IMR-90 (cell line): ENCODE measurements at regions not wholly inside any gene's neighbourhood (a gene's known extent, or its start where the extent isn't known, plus 50 kb on each side); places are given as distances from the start of the nearest gene placed in this dataset.

ENCODE experiments used
- ATAC-seq: fragments of 200-7000 bp; cut with Tn5 transposase; 2 replicates; pipeline ENCODE4 v1.9.1; 2020; ENCODE audit warnings: low read depth, mild to moderate bottlenecking, moderate library complexity
- BruUV-seq: library from RNA; stranded (reverse); fragments of 400-500 nt; replicated peaks from 2 replicates; lab custom pipeline; 2021; lab: Mats Ljungman, UMichigan
- CTCF ChIA-PET: fragments of 300-600 bp; formaldehyde crosslinking; extraction: SDS; loops from one replicate; lab custom pipeline; 2021; ENCODE audit warnings: antibody characterized with exemption; lab: Yijun Ruan, JAX
- POLR2A ChIA-PET: fragments of 300-600 bp; sonication (Branson Sonifier 250); formaldehyde crosslinking; loops from one replicate; lab custom pipeline; 2022; ENCODE audit warnings: antibody characterized with exemption; ENCODE audit not compliant: unreplicated experiment; lab: Charles Lee
- DNase-seq: peaks from one replicate; pipeline ENCODE4 v3.0.0; 2013
- H2AFZ ChIP-seq: replicated peaks from 2 replicates; pipeline ENCODE3; 2013; ENCODE audit warnings: low read length, mild to moderate bottlenecking; ENCODE audit not compliant: poor library complexity
- H2AK5ac ChIP-seq: 2 replicates; pipeline ENCODE4 v1.6.1; 2013; ENCODE audit warnings: low read depth, low read length, inconsistent platforms
- H2AK9ac ChIP-seq: replicated peaks from 2 replicates; pipeline ENCODE3; 2013; ENCODE audit warnings: mild to moderate bottlenecking, low read depth, low read length, moderate library complexity; ENCODE audit not compliant: poor library complexity
- H2BK120ac ChIP-seq: 2 replicates; pipeline ENCODE4 v1.6.1; 2013; ENCODE audit warnings: low read depth, low read length, inconsistent platforms
- H2BK15ac ChIP-seq: 3 replicates; pipeline ENCODE4 v1.6.1; 2013; ENCODE audit warnings: low read depth, low read length, inconsistent platforms
- H2BK20ac ChIP-seq: 2 replicates; pipeline ENCODE4 v1.6.1; 2013; ENCODE audit warnings: low read depth, mild to moderate bottlenecking, inconsistent platforms, low read length, moderate library complexity
- H2BK5ac ChIP-seq: 2 replicates; pipeline ENCODE4 v1.6.1; 2013; ENCODE audit warnings: mild to moderate bottlenecking, low read depth, low read length, inconsistent platforms; ENCODE audit not compliant: poor library complexity, severe bottlenecking
- H3K14ac ChIP-seq: replicated peaks from 2 replicates; pipeline ENCODE4 v1.6.1; 2013; ENCODE audit warnings: low read depth, low read length, inconsistent platforms
- H3K18ac ChIP-seq: 2 replicates; pipeline ENCODE4 v1.6.1; 2013; ENCODE audit warnings: low read depth, low read length, control low read depth
- H3K23ac ChIP-seq: 2 replicates; pipeline ENCODE4 v1.6.1; 2013; ENCODE audit warnings: low read depth, low read length, inconsistent platforms
- H3K27ac ChIP-seq: 2 replicates; pipeline ENCODE4 v1.5.1; 2013; ENCODE audit warnings: mild to moderate bottlenecking, control low read depth, low read length; ENCODE audit not compliant: insufficient read depth
- H3K27me3 ChIP-seq: 2 replicates; pipeline ENCODE4 v1.6.1; 2013; ENCODE audit warnings: low read length; ENCODE audit not compliant: control insufficient read depth, insufficient read depth
- H3K36me3 ChIP-seq: 2 replicates; pipeline ENCODE4 v1.6.1; 2013; ENCODE audit warnings: low read length, mixed read lengths; ENCODE audit not compliant: control insufficient read depth, insufficient read depth
- H3K4ac ChIP-seq: 2 replicates; pipeline ENCODE4 v1.6.1; 2013; ENCODE audit warnings: low read depth, low read length, inconsistent platforms
- H3K4me1 ChIP-seq: 2 replicates; pipeline ENCODE4 v1.6.1; 2013; ENCODE audit warnings: low read length, mixed read lengths; ENCODE audit not compliant: control insufficient read depth, insufficient read depth
- H3K4me2 ChIP-seq: 2 replicates; pipeline ENCODE4 v1.6.1; 2013; ENCODE audit warnings: low read depth, mild to moderate bottlenecking, control low read depth, low read length, moderate library complexity
- H3K4me3 ChIP-seq: 2 replicates; pipeline ENCODE4 v1.5.1; 2013; ENCODE audit warnings: low read depth, mild to moderate bottlenecking, control low read depth, low read length, moderate library complexity; ENCODE audit not compliant: insufficient read depth
- H3K56ac ChIP-seq: 2 replicates; pipeline ENCODE4 v1.6.1; 2013; ENCODE audit warnings: low read length, inconsistent platforms; ENCODE audit not compliant: insufficient read depth; ENCODE audit errors: extremely low read depth
- H3K79me1 ChIP-seq, 2 experiments: 2 replicates each; pipeline ENCODE4 v1.6.1; 2013; ENCODE audit warnings: low read length in 2 of 2, inconsistent platforms in 1 of 2, low read depth in 1 of 2
- H3K9ac ChIP-seq: 2 replicates; pipeline ENCODE4 v1.6.1; 2013; ENCODE audit warnings: low read depth, low read length, control low read depth
- H3K9me1 ChIP-seq: 2 replicates; pipeline ENCODE4 v1.6.1; 2013; ENCODE audit warnings: low read length, inconsistent platforms; ENCODE audit not compliant: insufficient read depth
- H3K9me3 ChIP-seq: 2 replicates; pipeline ENCODE4 v1.6.1; 2013; ENCODE audit warnings: low read length; ENCODE audit not compliant: control insufficient read depth, insufficient read depth
- H4K20me1 ChIP-seq: 2 replicates; pipeline ENCODE4 v1.6.1; 2013; ENCODE audit warnings: low read length, inconsistent platforms; ENCODE audit not compliant: insufficient read depth
- H4K5ac ChIP-seq: 2 replicates; pipeline ENCODE4 v1.6.1; 2013; ENCODE audit warnings: mild to moderate bottlenecking, low read depth, low read length, control low read depth
- H4K8ac ChIP-seq, 2 experiments: 2 replicates each; pipeline ENCODE4 v1.6.1; 2013; ENCODE audit warnings: low read depth in 2 of 2, low read length in 2 of 2, control low read depth in 1 of 2, inconsistent platforms in 1 of 2
- H4K91ac ChIP-seq: 2 replicates; pipeline ENCODE4 v1.6.1; 2013; ENCODE audit warnings: low read depth, low read length, inconsistent platforms; ENCODE audit not compliant: insufficient read depth
- CHD1 ChIP-seq: IDR thresholded peaks from 2 replicates; pipeline ENCODE4 v1.6.1; 2012; ENCODE audit warnings: low read depth, low read length, improper control_type of control experiment
- FOS ChIP-seq: fragments of 150-350 bp; IDR thresholded peaks from 2 replicates; pipeline ENCODE4 v1.6.1; 2016; ENCODE audit warnings: low read depth, low read length
- MAZ ChIP-seq: IDR thresholded peaks from 2 replicates; pipeline ENCODE4 v1.6.1; 2012; ENCODE audit warnings: low read depth, mild to moderate bottlenecking, low read length, improper control_type of control experiment, moderate library complexity, borderline replicate concordance
- MXI1 ChIP-seq: IDR thresholded peaks from 2 replicates; pipeline ENCODE4 v1.6.1; 2012; ENCODE audit warnings: low read depth, mild to moderate bottlenecking, low read length, moderate library complexity, borderline replicate concordance
- NFE2L2 ChIP-seq: fragments of 150-350 bp; IDR thresholded peaks from 2 replicates; pipeline ENCODE4 v1.6.1; 2016; ENCODE audit warnings: low read depth, mild to moderate bottlenecking, low read length
- RAD21 ChIP-seq: IDR thresholded peaks from 2 replicates; pipeline ENCODE4 v1.6.1; 2012; ENCODE audit warnings: low read length, improper control_type of control experiment
- RCOR1 ChIP-seq: IDR thresholded peaks from 2 replicates; pipeline ENCODE4 v1.6.1; 2012; ENCODE audit warnings: mild to moderate bottlenecking, low read length, improper control_type of control experiment; ENCODE audit not compliant: insufficient replicate concordance
- SMC3 ChIP-seq: fragments of 150-350 bp; IDR thresholded peaks from 2 replicates; pipeline ENCODE4 v1.6.1; 2016; ENCODE audit warnings: low read depth, mild to moderate bottlenecking, antibody characterized with exemption, low read length, moderate library complexity
- dilution Hi-C: fragments of 300-500 bp; cut with HindIII; formaldehyde crosslinking; loops from one replicate; pipeline ENCODE4 v1.14.3; 2018; ENCODE audit warnings: low sequenced_read_pairs; ENCODE audit not compliant: unreplicated experiment
- in situ Hi-C: fragments of 300-500 bp; cut with MboI; formaldehyde crosslinking; loops from 3 replicates; pipeline ENCODE4 v1.14.3; 2019; ENCODE audit warnings: low sequenced_read_pairs, inconsistent platforms, mixed read lengths
- intact Hi-C: fragments of 100-400 bp; cut with micrococcal nuclease; formaldehyde crosslinking; loops from 2 replicates; pipeline ENCODE4 v1.10.0; 2022
- TF ChIP-seq, protein P1 (sequence below): fragments of 150-350 bp; IDR thresholded peaks from 2 replicates; pipeline ENCODE4 v1.6.1; 2017; ENCODE audit warnings: mild to moderate bottlenecking, antibody characterized with exemption, low read length, low read depth

DNA sequence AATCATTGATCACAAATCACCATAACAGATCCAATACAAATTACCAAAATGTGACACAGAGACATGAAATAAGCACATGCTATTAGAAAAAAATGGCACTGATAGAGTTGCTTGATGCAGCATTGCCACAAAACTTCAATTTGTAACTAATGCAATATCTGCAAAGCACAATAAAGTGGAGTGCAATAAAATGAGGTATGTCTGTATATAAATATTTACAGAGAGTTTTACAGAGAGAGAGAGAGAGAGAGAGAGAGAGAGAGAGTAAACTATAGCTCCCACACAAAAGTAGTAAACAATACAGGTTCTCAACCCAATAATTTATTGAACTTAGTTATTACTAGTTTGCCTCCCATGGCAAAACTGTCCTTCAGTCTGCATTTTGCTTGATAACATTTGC is 1807.0 kb downstream of the SUCLG1 start:
- CTCF ChIA-PET, result interaction anchor here (1.0 kb wide), 1 partner anchor 186 kb away, joined by 3 read pairs; no protein-coding TSS in a partner anchor
- Histone ChIP-seq H4K5ac (no peak overlapping the region), H3K18ac (no peak overlapping the region), H4K20me1 (no peaks in the 10 kb centered on the region), H4K8ac (no peak overlapping the region), H3K56ac (no peak overlapping the region), H3K4ac (no peak overlapping the region), H2BK20ac (no peak overlapping the region), H3K79me1 (no peaks in the 10 kb centered on the region), H4K91ac (no peak overlapping the region), H2AK9ac (no peak overlapping the region), H2AFZ (no peak overlapping the region), H3K23ac (no peak overlapping the region), H3K4me3 (no peak overlapping the region), H3K4me2 (no peak overlapping the region), H3K9ac (no peak overlapping the region), H3K14ac (no peak overlapping the region), H3K4me1 (no peaks in the 10 kb centered on the region), H3K36me3 (no peaks in the 10 kb centered on the region), H2BK120ac (no peak overlapping the region), H3K9me1 (no peaks in the 10 kb centered on the region), H3K9me3 (peaks cover 4% of the 10 kb centered on the region; the same call in 1 of the 2 replicates), H2BK5ac (no peak overlapping the region), H3K27ac (no peak overlapping the region), H2AK5ac (no peak overlapping the region), H3K27me3 (no peaks in the 10 kb centered on the region), H2BK15ac (no peak overlapping the region)
- intact Hi-C loops, result no loop called here
- TF ChIP-seq, protein P1, sequence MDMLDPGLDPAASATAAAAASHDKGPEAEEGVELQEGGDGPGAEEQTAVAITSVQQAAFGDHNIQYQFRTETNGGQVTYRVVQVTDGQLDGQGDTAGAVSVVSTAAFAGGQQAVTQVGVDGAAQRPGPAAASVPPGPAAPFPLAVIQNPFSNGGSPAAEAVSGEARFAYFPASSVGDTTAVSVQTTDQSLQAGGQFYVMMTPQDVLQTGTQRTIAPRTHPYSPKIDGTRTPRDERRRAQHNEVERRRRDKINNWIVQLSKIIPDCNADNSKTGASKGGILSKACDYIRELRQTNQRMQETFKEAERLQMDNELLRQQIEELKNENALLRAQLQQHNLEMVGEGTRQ, result no peak
- TF ChIP-seq SMC3 (no peak), MXI1 (no peak), RAD21 (no peak), RCOR1 (no peak), MAZ (no peak), CHD1 (no peak), NFE2L2 (no peak), FOS (no peak)
- no peak for ATAC-seq
- dilution Hi-C loops, result no loop called here
- POLR2A ChIA-PET, result no interaction called here
- in situ Hi-C loops, result no loop called here
- DNase-seq, result no peak
- no TSS peak for BruUV-seq
